C1 segment of cervical spinal cord (tissue), 14 donors: ENCODE measurements at regions not wholly inside any gene's neighbourhood (a gene's known extent, or its start where the extent isn't known, plus 50 kb on each side); places are given as distances from the start of the nearest gene placed in this dataset.

Experiments used
- DNase-seq, 14 donors: peaks; one replicate each; lab custom pipeline; 2025; lab: John Stamatoyannopoulos, UW

DNA sequence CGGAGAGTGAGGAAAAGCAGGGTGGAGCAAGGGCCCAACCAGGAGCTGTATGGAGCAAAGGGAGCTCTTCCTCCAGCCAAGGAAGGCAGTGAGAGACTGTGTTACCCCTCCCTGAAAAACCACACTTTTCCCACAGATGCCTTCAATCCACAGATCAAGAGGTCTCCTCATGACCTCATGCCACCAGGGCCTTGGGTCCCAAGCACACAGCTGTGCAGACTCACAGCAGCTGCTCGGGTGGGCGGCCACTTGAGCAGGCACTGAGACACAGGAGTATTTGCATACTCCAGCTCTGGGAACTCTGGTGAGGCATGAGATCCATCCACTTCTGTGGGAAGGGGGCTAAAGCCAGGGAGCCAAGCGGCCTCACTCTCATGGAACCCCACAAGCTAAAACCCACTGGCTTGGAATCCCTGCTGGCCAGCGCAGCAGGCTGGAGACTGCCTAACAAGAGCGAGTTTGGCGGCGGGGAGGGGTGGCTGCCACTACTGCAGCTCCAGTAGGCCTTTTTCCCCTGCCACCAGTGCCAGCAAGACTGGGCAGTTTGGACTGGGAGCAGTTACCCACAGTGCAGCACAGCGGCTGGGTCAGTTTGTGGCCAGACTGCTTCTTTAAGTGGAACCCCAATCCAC, 880.6 kb upstream of the ARPP21 start:
- DNase-seq: no peak

DNA sequence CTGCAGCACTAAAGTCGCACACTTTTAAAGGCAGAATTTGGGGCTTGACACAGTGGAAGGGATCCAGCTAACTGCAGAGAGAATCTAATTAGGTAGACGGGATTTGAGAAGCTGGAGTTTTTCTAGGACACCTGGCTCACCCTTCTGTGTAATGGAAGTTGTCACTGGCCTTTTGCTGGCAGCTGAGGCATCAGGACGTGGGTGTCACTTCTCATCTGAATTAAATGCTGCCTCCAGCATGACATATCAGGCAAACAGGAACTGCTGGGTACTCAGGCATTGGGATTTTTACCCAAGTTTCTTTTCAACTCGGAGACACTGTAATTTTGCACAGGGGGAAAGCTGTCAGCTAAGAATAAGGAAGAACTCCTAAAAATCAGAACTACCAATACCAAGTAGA, 861.9 kb upstream of the ARPP21 start:
- DNase-seq: peak in 1 of 14 donors; percentile 69

DNA sequence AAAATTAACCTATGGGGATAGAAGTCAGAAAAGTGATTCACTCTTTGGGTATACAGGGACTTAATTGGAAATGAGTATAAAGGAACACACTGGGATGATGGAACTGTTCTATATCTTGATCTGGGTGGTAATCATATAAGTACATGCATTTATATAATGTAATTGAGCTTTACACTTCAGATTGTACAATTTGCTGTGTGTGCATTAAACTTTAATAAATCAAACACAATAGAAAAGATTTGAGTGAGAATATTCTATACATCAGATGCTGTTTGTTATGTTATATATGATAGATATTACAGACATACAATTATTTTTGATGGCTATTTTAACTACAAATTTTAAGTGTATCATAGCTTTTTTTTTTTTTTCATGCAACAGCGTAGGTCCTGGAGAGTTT, 860.2 kb upstream of the ARPP21 start:
- no peak for DNase-seq

DNA sequence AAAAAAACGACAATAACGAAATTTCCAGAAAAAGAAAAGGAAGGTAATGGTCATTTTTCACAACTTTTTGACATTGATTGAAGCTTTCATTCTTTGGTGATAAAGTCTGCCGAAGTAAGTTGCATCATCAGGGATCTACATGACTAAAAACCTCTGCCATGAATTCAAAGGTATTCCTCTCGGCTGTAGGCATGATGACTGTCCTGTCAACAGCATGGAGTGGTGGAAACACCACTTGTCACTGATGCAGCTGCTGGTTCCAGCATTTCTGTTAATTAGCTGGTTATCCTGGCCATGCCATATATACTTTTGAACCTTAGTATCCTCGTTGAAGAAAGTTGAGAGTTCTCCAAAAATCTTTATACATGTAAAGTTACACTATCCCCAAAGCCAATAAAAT, 859.0 kb upstream of the ARPP21 start:
- DNase-seq: no peak

DNA sequence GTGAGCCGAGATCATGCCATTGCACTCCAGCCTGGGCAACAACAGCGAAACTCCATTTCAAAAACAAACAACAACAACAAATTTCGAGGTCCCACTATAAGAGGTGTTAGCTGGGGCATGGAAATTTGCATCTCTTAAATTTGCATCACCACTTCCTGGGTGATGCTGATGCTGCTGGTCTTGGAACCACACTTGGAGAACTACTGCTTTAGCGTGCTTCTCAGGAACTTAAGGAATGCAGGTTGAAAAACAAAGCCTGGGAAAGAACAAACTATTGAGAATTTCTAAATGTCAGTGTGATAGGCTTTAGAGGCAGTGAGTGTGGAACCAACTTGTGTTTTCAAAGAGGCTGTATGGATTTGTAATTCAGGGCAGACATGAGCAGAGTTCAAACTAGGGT, 858.4 kb upstream of the ARPP21 start:
- DNase-seq: no peak

DNA sequence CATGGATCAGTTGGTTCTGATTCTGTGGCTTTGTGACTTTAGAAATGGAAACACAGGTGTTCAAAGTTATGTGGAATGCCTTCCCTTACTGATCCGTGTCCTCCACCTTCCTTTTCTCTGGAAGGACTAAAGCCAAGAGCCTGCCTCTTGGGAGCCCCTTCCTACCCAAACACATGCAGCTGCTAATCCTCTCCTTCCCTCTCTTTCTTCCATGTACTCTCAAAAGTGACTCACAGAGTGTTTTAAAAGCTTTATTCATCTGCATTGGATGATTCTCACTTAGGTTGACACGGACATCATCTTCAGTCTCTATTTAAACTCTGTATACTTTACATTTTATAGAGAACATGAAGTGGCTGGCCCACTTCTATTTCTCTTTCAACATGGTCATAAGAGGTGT, 856.5 kb upstream of the ARPP21 start:
- no peak for DNase-seq

DNA sequence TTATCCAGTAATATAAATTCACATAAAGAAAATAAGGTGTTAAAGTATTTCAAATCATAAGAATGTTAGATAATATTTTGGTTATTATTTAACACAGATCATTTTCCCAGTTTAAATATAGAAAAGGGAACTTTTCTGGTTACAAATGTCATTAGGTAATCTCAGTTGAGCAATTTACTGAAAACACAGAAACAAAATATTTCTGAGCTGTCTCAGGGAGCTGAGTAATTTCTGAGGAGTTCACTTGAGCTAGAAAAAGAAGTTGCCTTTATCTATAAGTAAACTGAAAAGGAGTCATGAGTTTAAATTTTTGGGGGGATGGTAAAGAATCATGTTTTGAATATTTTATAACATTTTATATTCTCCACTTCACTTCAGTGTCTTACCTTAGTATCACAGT, 855.4 kb upstream of the ARPP21 start:
- DNase-seq: no peak

DNA sequence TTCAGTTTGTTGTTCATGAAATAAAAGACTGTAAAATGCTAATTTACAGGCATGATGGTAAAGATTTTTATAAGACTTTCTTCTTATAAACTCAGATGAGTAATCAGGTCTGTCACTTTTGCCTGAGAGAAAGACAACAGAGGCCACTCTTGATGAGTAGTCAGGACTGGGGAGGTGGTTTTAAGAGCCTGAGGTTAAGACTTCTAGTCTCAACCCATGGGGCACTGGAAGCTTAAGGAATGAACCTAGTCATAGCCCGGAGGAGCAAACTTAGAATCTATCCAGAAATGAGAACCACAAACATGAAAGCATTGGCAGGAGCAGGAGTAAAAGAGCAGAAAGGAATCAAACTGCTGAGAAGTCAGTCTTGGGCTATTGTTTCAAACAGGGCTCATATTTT, 846.3 kb upstream of the ARPP21 start:
- no peak for DNase-seq

DNA sequence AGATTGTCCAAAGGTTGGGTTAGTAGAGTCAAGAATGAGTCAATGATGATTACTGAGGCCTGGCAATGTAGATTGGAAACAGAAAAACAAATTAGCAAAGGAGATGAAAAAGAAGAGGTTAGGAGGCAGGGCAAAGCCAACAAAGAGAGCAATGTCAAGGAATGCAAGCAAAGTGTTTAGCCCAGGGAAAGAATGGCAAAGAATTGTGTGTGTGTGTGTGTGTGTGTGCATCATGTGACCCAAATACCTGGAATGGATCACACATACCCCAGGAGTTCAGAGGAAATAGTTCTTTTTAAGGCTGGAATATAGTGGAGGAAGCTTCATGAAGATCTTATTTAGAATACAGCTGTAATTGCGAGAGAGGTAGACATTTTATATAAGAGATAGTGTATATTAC, 831.7 kb upstream of the ARPP21 start:
- DNase-seq: no peak

DNA sequence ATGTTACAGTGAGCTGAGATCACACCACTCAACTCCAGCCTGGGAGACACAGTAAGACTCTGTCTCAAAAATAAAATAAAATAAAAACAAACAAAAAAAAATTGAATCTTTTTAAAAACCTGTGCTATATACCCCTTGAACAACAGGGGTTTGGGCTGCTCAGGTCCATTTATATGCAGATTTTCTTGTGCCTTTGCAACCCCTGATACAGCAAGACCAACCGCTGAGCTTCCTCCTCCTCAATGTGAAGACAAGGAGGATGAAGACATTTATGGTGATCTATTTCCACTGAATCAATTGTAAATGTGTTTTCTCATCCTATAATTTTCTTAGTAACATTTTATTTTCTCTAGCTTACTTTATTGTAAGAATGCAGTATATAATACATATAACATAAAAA, 831.0 kb upstream of the ARPP21 start:
- no peak for DNase-seq

DNA sequence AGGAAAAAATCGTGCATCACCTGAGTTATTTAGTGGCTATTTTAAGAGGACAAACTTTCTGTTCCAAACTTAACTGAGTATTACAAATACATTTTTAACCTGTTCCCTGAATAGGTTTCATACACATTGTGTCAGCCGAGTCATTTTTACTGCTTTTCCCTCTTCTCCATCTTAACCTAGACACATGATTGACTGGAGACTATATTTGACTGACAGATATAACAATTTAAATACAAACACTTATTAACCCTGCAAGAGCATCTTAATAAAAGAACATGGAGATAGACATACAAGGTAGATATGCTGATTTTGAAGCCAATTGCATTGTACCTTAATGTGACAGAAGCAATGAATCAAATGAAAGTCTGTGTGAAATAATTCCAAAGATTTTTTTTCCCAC, 810.5 kb upstream of the ARPP21 start:
- no peak for DNase-seq

DNA sequence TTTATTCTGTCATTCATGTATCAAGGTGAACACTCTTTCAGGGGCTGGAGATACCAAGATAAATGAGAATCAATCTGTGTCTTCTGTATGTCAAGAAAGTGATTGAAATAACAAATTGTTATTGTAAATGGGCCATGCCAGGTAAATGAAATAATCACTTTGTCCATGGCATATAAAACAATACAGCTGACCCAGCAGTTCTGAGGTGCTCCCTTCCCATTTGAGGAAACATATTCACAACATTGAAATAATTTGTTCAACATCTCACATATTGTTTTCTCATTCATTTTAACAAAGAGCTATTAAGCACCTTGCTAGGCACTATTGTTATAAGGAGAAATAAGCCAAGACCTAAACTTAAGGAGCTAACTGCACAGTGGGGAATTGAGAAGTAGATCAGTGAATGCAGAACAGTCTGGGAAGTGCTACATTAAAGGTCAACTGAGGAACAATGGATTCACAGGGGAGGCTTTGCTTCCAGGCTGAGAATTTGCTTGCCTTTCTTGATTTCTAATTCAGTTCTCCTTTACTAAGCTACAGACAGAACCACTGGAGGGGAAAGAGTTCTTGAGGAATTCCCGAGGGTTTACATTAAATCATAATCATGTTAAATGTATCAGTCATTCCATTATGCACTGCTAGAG, 806.3 kb upstream of the ARPP21 start:
- DNase-seq: no peak

DNA sequence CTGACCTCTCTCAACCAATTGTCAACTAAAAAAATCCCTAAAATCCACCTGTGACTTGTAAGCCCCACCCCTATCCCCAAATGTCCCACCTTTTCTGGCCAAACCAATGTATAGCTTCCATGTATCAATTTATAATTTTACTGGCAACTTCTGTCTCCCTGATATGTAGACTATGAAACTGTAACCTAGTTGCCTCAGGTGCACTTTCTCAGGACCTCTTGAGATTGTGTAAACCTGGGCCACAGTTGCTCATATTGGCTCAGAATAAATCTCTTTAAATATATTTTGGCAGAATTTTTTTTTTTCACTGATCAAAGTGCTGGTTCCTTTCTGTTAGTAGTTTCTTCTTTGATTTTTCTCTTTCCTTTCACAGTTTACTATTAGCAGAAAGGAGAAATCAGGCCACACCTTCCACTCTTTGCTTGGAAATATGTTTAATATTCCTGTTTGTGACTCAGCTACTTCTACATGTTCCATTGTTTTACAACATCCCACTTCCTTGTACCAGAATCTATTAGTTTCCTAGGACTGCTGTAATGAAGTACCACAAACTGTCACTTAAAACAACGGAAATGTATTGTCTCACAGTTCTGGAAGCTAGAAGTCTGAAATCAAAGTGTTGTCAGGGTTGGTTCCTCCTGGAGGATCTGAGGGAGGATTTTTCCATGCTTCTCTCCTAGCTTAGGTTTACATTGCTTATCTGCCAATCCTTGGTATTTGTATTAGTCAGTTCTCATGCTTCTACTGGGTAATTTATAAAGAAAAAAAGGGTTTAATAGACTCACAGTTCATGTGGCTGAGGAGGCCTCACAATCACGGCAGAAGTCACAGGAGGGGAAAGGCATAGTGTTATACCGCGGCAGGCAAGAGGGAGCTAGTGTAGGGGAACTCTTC, 801.2 kb upstream of the ARPP21 start:
- DNase-seq: no peak

DNA sequence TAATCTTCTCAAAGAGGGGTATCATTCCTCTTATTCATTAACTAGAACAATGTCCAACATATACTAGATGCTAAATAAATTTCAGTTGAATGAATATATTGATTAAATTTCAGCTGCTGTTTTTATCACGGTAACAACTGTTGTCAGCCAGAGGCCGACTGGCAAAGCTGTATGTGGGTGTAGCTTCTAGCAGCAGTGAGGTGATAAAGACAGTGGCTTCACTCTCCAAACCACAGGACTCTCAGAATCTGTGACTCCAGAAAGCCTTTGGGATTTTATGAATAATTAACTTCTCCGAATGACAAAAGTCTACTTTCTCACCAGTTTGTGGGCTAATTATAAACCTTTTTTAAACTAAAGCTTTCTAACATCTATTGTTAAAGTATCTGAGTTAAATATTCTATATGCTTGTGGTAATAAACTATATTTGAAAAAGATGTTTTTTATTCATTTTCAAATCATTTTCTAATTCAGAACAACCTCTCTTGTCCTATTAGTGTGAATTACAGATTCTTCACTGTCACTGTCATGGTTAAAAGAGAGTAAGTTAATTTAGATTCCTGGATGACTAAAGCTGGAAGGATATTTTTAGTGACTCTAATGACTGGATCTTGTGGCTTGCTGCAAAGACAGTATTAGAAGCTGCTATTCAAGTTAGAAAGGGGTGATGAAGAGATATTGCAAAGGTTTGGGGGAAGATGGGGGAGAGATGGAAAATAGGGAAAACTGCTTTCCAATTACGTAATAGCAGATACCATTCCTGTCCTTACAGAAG, 796.4 kb upstream of the ARPP21 start:
- DNase-seq: no peak

DNA sequence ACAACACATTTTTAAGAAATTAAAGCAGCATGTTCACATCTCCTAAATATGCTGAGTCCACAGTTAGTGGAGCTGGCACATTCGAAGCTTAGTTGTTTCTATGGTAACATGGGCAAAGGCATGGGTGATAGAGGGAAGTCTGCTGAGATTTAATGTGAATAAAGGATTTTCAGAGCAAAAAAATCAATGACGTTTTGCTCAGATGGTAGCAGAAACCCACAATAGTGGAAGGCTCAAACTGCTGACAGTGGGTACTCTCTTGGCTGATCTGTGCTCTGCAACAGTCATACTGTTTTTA, 795.1 kb upstream of the ARPP21 start:
- DNase-seq: no peak

DNA sequence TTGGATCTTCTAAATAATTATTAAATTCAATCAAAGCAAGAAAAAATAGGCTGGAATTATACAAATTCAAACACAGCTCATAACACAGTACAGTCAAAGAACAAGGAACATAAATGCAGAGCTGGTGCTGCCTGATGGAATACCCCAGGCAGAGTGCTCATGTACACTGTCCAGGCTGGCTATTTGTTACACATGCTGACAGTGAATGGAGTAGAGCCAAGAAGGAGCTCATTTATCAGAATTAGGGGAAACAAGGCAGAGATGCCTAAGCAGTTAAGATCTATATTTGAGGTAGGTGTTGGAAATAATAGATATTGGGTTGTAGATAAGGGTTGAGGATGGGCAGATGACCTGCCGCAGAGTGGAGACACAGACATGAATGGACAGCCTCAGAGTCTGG, 788.2 kb upstream of the ARPP21 start:
- DNase-seq: no peak

DNA sequence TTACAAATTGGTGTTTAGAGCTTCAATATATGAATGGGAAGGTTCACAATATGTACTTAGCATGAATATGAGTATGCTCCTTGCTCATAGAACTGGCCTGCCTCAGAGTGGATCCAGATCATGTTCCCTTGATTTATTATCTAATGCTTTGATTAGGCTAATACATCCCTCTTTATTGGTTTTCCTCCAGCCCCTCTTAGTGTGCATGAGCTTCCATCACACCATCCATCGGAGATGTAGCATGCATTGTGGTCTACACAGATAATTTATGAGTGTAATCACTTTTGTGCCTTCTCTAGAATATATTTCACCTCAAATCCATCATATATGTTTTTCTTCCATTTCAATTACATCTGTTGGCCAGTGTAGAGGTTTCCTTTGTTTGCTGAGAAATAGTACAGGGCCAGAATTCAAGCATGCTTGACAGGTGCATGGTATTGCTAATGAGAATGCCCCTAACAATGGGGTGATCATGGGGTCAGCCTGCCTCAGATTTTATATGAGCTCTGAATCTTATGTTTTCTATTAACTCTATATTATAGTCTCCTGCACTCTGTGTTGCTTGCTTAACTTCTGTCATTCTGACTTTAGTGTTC, 786.4 kb upstream of the ARPP21 start:
- DNase-seq: no peak

DNA sequence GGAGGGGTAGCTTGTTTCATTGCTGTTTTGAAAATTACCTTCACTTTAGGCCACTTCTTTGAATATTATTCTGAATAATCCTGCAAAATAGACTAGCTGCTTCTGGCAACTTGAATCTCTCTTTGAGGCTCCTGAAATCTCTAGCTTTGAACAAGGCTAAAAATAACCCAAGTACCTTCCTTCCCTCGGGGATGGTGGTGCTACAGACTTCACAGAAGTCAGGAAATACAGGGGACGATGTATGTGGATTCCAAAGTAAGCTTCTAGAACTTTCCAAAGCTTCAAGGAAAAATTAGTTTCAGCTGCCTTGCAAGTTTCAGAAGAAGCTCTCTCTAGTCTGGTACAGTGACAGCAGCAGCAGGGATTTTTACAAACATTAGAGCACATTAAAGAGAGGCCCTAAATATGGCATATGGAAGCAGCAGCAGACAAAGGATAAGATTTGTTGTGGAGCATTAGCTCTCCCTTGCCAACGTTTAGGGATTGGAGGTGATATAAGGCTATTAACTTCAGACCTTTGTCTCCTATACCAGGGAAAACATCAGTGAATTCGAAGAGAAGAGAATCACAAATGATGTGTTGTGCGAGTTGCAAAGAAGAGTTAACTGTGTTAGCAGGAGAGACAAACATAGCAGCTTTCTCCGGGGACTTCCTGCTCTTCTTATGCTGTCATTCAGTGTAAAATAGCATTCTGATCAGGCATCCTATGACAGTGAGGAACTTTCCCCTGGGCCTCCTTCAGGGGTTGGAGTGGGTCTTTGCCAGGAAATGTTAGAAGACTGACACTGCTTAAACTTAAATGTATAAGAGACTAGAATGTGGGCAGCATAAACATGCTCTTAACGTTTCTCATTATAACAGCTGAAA, 783.0 kb upstream of the ARPP21 start:
- DNase-seq: peak in 1 of 14 donors; percentile 15

DNA sequence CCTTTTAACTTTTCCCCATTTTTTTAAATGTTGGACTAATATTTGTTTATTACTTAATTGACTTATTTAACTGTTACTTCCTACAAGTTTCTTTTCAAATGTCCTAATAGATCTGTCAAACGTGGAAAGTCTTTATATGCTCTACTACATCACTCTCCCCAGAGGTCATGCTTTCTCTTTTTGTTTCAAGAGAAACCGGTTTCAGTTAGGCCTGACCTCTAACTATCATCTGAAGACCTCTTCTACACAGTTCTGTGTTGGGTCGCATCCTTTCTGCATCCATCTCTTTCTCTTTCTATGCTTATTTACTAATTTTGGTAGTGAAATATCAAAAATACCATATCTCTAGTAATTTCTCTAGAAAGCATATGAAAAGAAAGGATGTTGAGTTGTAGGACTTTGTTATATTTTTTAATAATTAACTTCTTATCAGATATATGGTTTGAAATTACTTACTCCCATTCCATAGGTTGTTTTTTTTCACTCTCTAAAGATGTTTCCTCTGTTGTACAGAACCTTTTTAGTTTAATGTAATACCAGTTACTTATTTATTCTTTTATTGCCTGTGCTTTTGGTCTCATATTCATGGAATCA, 781.2 kb upstream of the ARPP21 start:
- no peak for DNase-seq

DNA sequence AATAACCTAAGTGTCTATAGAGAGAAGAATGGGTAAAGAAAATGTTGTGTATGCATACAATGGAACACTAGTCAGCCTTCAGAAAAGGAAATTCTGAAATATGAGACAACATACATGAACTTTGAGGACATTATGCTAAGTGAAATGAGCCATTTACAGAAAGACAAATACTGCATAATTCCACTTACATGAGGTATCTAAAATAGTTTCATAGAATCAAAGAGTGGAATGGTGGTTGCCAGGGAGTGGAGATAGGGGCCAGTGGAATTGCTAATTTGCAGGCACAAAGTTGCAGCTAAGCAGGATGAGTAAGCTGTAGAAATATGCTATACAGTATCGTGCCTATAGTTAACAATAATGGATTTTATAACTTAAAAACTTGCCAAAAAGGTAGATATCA, 779.6 kb upstream of the ARPP21 start:
- DNase-seq: no peak

DNA sequence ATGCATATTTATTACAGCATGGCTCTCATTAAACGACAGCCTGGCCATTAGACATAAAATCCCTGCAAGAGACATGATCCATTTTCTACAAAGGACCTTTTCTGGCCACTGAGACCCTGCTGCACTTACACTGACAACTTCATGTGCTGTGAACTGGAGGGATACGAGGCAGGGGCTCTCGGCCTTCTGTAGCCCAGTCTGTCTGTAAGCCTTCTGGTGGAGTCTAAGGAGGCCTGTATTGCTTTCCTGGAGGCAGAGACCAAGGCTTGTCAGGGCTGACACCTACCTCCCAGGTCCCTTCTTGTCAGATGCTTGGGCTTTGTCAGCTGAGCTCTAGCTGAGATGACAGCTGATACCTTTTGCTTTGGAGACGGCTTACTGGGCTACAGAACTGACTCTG, 776.9 kb upstream of the ARPP21 start:
- no peak for DNase-seq
